HG02943 (cell line): ENCODE measurements at regions not wholly inside any gene's neighbourhood (a gene's known extent, or its start where the extent isn't known, plus 50 kb on each side); places are given as distances from the start of the nearest gene placed in this dataset.

Experiments
- ATAC-seq: cut with Tn5 transposase; IDR thresholded peaks from one replicate; pipeline ENCODE4 v1.9.1; 2021; ENCODE audit warnings: mild to moderate bottlenecking, low read depth, moderate library complexity; ENCODE audit not compliant: unreplicated experiment

GRCh38 chr4:177921715-177922114 is 479.5 kb upstream of the AGA start:
- ATAC-seq = no peak

GRCh38 chr4:177923888-177924287 is 481.7 kb upstream of the AGA start:
- ATAC-seq = no peak

- no peak for ATAC-seq
These were observed 494.8 kb upstream of the AGA start for GRCh38 chr4:177937041-177937440.

- no peak for ATAC-seq
These were observed 496.0 kb upstream of the AGA start for GRCh38 chr4:177938226-177938625.

GRCh38 chr4:177945268-177945667 is 503.0 kb upstream of the AGA start:
- no peak for ATAC-seq

GRCh38 chr4:177947607-177948006 is 505.4 kb upstream of the AGA start:
- no peak for ATAC-seq

GRCh38 chr4:177948853-177949252 is 506.6 kb upstream of the AGA start:
- no peak for ATAC-seq

GRCh38 chr4:177951026-177951425 is 508.8 kb upstream of the AGA start:
- no peak for ATAC-seq

GRCh38 chr4:177952723-177953122 is 510.5 kb upstream of the AGA start:
- ATAC-seq = no peak

GRCh38 chr4:177957596-177958360 is 515.5 kb upstream of the AGA start:
- ATAC-seq = no peak

- no peak for ATAC-seq
These were observed 518.3 kb upstream of the AGA start for GRCh38 chr4:177960566-177960965.

- ATAC-seq = no peak
These were observed 519.6 kb upstream of the AGA start for GRCh38 chr4:177961761-177962380.

GRCh38 chr4:177964061-177964460 is 521.8 kb upstream of the AGA start:
- no peak for ATAC-seq

- ATAC-seq = no peak
These were observed 522.5 kb upstream of the AGA start for GRCh38 chr4:177964693-177965168.

GRCh38 chr4:177967328-177967727 is 525.1 kb upstream of the AGA start:
- ATAC-seq = no peak

- no peak for ATAC-seq
These were observed 526.7 kb upstream of the AGA start for GRCh38 chr4:177968817-177969442.

GRCh38 chr4:177974461-177974860 is 532.2 kb upstream of the AGA start:
- no peak for ATAC-seq

- ATAC-seq = no peak
These were observed 533.2 kb upstream of the AGA start for GRCh38 chr4:177975315-177975987.

- ATAC-seq = no peak
These were observed 544.0 kb upstream of the AGA start for GRCh38 chr4:177986236-177986635.

- ATAC-seq = no peak
These were observed 545.7 kb upstream of the AGA start for GRCh38 chr4:177987896-177988295.
